ENCODE measurements at regions not wholly inside any gene's neighbourhood (a gene's known extent, or its start where the extent isn't known, plus 50 kb on each side); places are given as distances from the start of the nearest gene placed in this dataset.
"Not testable (repeated sequence)": the region's sequence is repeated elsewhere in the genome, so short reads cannot be mapped to it uniquely, and the experiment has no call there.

DNA sequence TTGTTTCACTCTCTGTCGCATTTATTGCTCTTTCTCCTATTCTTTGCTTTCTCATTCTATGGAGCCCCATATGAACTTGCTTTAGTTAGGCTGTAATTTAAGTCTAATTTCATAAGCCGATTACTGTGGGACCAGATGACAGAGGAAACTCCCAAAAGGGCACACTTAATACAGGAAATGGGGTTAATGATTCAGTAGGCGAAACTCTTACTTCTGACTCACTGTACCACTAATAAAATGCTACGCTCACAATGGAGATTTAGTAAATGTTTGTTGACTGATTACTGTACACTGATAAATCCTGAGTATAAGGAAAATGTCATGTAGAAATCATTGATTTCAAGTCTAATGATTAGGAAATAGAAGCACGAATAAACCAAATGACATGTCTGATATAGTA is 276.4 kb downstream of the KLF5 start:
- no peak for DNase-seq (ENCODE audit: low read depth)

DNA sequence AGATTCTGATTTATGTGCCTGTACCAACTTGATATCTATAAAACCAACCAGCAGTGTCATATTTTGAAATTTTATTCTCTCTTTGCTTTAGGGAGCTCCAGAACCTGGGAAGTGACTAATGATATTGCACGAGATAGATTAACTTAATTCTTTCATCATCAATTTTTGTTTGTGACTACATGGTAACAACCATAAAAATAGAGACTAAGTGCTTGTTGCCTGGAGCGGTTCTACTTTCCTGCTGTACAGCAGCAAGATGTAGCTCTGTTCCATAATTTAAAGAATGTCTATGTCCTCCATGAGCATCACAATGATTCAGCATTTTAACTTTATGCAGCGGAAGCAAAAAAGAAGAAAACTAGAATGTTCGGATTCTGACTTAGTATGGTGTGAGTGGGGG is 275.6 kb downstream of the KLF5 start:
- no peak for DNase-seq (ENCODE audit: low read depth)

DNA sequence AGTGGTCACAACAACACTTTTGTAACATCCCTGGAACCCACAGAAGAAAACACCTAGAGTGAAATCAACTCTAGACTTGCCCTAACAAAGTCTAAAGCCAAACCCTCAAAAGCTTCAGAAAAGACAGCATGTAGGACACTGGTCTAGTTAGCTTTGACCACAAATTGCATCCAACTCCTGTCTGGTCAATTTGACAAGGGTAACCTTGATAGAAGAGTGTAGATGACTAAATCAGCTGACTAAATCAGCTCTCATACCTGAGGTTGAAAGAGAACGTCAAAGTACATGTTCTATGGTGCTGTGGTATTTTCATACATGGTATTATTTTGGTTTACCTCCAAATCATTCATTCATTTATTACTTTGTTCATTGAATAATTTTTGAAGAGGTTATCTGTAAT is 272.8 kb downstream of the KLF5 start:
- no peak for DNase-seq (ENCODE audit: low read depth)

DNA sequence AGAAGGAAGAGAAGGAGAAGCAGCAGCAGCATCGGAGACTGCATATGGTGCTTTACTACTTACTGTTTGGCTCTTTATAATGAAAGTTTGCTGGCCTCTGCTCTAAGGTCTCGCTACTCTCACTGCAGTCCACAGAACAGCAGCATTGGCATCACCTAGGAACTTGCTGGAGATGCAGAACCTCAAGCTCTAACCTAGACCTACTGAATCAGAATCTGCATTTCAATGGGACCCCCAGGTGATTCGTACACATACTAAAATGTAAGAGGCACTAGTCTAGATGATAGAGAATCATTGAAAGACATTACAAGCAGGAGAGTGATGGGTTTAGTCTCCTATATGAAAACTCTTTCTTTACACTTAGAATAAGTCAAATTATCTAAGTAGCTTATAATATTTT is 270.6 kb downstream of the KLF5 start:
- DNase-seq (ENCODE audit: low read depth), result no peak

DNA sequence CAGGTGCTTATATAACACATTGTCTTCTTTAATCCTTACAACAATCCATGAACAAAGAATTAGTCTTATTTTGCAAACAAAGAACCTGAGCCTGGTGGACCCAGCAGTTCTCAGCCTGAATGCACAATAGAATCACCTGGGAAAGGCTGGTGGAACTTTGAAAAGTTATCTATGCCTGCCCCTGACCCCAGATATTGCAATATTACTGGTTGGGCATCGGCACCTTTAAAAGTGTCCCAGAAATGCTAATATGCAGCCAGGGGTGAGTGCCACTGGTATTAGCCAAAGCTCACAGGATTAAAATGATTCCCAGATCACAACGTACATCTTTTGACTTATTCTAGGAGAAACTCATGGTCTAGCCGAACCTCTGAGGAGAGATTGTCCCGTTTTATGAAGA is 268.8 kb downstream of the KLF5 start:
- no peak for DNase-seq (ENCODE audit: low read depth)

GRCh38 chr13:73325723-73326558 is 267.1 kb downstream of the KLF5 start:
- no peak for DNase-seq (ENCODE audit: low read depth)

DNA sequence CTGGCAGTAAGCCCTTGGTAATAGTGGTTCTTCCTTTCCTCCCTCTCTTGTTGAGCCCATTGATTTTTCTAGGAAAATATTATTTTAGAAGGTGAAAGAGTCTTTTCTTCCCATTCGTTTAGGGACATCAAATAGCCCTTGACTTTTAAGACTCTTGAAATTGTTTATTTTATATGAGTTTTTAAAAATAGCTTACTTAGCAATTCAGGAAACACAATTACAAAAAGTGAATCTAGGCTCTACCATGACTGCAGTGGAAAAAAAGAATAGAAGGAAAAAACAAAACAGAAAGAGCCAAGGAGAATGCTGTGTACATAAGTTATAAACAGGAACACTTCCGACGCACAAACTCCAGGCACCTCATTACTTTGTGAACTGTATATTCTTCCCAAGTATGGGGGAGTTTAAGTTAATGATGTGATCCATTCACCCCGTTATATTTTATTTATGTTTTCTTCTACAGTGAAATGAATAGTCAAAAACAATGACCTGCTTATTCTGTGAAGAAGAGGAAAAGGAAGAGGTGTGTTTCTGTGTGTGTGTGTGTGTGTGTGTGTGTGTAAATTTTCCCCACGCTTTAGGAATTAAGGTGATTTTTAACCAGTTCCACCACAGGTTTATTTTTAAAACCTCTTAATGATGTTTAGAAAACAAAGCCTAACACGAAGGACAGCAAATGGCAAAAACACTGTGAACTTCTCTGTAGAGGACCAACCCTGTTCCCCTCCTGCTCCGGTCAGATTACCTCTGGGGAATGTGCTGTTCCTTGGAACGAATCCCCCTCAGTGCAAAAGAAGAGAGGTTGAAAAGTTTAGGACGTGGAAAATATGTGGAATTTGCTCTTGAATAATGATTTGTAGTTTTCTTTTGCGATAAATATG is 266.3 kb downstream of the KLF5 start:
- no peak for DNase-seq (ENCODE audit: low read depth)

DNA sequence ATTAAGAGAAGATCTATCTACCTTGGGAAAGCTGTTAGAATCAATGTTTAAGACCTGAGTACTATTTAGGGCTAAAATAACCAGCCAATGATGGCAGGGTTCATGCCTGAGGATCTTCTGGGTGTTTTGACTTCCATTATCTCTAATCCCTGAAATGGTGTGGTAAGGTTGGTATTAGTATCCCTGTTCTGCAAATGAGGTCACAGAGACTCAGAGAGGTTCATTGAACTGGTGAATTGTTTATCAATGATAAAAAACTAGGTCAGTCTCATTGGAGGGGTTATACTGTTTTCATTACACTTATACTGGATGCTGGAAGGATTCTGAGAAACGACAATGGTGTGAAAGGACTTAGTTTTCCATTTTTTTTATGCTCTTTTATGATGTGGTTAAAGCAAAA is 264.8 kb downstream of the KLF5 start:
- no peak for DNase-seq (ENCODE audit: low read depth)

DNA sequence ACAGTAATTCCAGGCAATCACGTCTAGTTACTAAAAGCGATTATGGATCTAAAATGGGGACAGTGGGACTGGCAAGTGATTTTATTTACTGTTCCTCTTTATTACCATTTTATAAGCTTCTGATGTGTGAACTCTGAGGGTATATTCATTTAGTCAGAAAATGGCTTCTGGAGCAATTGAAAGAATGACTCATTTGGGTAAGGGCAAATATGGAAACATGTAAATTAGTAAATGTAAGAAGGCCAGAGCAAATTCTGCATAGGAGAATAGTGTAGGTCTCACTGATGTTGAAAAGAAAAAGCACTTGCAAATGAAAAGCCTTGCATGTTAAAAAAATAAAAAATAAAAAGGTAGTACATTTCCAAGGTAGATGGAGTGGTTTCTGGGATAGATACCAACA is 262.2 kb downstream of the KLF5 start:
- no peak for DNase-seq (ENCODE audit: low read depth)

- DNase-seq (ENCODE audit: low read depth), result no peak
Observed at GRCh38 chr13:73317140-73317539, 258.3 kb downstream of the KLF5 start.

DNA sequence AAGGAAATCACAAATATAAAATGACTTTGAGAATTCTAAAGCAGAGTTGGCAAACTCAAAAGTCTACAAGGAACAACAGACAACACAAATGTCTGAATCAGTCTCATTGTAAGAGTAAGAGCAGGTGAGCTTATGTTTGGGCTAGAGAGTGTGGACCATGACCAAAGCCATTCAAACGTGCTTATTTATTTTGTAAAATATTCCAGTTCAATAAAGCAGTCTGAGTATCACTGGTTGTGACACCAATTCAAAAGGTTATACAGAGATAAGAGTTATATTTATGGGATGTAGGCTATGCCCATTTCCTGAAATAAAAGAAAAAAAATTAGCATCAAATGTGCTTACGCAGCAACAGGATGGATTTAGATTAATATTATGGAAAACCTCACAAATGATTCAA is 251.6 kb downstream of the KLF5 start:
- no peak for DNase-seq (ENCODE audit: low read depth)

DNA sequence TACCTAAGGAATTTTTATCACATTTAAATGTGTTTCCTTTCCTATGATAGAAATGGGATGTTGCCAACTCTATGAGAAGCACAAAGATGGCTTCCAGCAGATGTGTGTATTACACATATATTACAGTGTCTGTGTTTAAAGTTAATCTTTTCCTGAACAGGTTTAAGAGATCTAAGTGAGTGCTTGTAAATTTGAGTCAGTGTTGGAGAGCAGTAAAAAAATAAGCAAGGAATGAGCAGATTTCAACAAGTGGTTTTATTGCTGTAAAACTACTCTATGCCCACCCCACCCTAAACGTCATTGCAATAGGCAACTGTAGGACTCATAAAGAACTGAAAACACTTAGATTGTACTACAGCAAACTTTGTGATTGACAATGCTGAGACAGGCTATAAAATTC is 248.7 kb downstream of the KLF5 start:
- DNase-seq (ENCODE audit: low read depth), result no peak

GRCh38 chr13:73306688-73307087 is 247.9 kb downstream of the KLF5 start:
- DNase-seq (ENCODE audit: low read depth), result no peak

DNA sequence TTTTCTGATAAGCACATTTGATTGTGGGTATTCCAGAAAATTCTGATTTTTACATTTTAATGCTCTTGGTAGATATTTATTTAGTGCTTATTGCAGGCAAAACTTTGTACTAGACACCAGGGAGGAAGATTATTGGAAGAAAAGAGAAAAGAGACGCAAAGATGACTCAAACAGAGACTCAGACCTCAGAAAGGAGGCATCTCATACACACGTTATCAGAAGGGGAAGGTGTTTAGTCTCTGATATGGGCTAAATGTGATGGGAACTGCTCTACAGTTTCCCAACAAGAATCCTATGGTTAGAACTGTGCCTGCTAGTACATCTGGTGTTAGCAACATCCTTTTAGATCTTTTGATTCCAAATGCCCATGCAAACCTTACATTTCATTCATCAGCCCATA is 245.6 kb downstream of the KLF5 start:
- DNase-seq (ENCODE audit: low read depth), result no peak

DNA sequence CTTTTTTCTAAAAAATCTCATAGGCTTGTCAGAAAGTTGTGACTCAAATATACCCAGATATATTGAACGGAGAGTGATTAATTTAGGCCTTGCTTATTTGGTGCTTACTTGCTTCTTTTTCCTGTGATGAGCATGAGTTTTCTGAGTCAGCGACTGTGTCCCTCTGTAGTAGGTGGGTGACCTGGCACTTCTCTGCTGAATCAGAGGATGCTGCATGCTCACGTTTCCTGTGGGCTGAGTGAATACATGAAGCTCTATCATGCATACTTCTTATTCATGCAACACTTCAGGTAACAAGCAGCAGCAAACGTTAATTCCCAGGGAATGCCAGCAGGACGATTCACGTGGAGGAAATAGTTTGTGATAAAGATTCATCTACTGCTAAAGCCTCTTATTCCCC is 245.0 kb downstream of the KLF5 start:
- DNase-seq (ENCODE audit: low read depth), result no peak

- DNase-seq (ENCODE audit: low read depth), result not testable (repeated sequence)
Observed at GRCh38 chr13:73301622-73302021, 242.8 kb downstream of the KLF5 start.

DNA sequence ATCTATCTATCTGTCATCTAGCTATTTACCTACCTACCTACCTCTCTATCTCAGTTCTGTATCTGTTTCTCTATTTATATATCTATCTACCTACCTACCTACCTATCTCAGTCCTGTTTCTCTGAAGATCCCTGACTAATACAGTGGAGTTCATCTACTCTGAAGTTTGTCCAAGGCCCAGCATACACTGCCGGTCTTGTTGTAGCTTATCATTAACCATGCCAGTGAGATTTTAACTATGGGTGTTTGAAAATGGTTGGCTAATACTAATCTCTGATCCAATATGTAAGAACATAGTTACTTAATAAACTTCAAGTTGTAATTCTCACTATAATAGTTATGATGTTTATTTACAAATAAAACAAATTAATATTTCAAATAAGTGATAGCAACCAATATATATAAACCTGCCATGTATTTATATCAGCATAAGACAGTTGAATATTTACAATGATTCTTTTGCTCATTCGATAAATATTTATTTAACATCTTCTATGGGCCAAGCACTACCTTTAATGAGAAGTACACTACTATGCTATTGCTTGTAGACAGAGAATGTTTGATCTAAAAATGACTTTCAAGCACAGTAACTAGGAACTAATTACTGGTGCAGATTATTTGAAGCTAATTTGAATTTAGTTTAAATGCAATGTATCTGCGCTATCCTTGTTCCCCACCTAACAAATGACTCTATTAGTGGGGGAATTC is 242.1 kb downstream of the KLF5 start:
- no peak for DNase-seq (ENCODE audit: low read depth)

- DNase-seq (ENCODE audit: low read depth), result no peak
Observed at GRCh38 chr13:73299787-73300186, 241.0 kb downstream of the KLF5 start.

GRCh38 chr13:73293913-73294523 is 235.2 kb downstream of the KLF5 start:
- DNase-seq (ENCODE audit: low read depth), result no peak

DNA sequence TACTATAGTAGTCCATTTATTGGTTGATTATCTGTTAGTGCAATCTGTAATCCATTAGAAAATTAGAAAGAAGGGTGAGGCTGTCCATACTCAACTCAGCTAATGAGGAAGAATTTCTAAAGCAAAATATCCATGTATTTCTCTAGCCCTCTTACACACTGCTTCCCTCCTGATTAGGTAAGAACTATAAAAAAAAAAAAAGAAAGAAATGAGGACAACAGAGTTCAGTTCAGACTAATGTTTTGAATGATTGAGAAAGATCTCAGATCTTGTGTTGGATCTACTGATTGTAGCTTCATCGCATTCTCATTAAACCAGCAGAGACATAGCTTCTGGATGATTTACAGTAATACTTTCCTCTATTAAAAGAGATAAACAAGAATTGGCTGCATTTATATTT is 233.3 kb downstream of the KLF5 start:
- DNase-seq (ENCODE audit: low read depth), result no peak

GRCh38 chr13:73290844-73291243 is 232.0 kb downstream of the KLF5 start:
- DNase-seq (ENCODE audit: low read depth), result no peak

DNA sequence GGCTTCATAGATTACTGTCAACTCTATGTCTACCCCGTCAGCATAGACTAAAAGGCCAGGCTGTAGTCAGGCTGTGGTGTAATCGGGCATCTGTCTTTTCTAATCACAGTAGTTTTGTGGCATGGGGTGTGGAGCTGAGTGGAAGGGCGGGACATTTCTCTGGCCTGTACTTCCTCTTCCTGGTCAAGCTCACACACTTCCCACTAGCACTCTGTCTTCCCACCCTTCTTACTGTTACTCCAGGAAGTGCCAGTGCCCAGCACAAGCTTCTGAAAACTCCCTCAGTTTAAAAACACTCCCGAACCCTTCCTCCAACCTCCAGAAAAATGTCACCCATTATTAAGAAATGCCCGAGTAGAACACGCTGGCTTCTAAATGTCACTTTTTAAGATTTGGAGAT is 229.8 kb downstream of the KLF5 start:
- DNase-seq (ENCODE audit: low read depth), result no peak
